Liver (tissue), 3 donors: ENCODE measurements at regions not wholly inside any gene's neighbourhood (a gene's known extent, or its start where the extent isn't known, plus 50 kb on each side); places are given as distances from the start of the nearest gene placed in this dataset.

Source experiments
- EGR1 ChIP-seq, 2 donors: IDR thresholded peaks; 2 replicates each; pipeline ENCODE4 v1.6.1; 2016 to 2018; ENCODE audit warnings: antibody characterized with exemption in 2 of 2, low read depth in 2 of 2
- GABPA ChIP-seq, 2 donors: IDR thresholded peaks in 1 of 2; conservative IDR thresholded peaks in 1 of 2; 2 replicates each; pipeline ENCODE4 v1.6.1; 2016; ENCODE audit warnings: antibody characterized with exemption in 2 of 2, mild to moderate bottlenecking in 1 of 2, moderate library complexity in 1 of 2
- RAD21 ChIP-seq, 2 donors: IDR thresholded peaks; 2 replicates each; pipeline ENCODE4 v1.6.1; 2016; ENCODE audit warnings: antibody characterized with exemption in 2 of 2, mild to moderate bottlenecking in 2 of 2
- TAF1 ChIP-seq: conservative IDR thresholded peaks from 2 replicates; pipeline ENCODE4 v1.6.1; 2016; ENCODE audit warnings: antibody characterized with exemption, mild to moderate bottlenecking
- YY1 ChIP-seq: IDR thresholded peaks from 2 replicates; pipeline ENCODE4 v1.6.1; 2016; ENCODE audit warnings: antibody characterized with exemption, mild to moderate bottlenecking
- ZBTB33 ChIP-seq: IDR thresholded peaks from 2 replicates; pipeline ENCODE4 v1.6.1; 2016; ENCODE audit warnings: antibody characterized with exemption
- TF ChIP-seq, protein P1 (sequence below): fragments of 150-350 bp; IDR thresholded peaks from 2 replicates; pipeline ENCODE4 v1.5.1; 2017; ENCODE audit warnings: improper control_type of control experiment, low read depth, low read length; ENCODE audit not compliant: missing input control
- TF ChIP-seq, protein P2 (sequence below): IDR thresholded peaks from 2 replicates; pipeline ENCODE4 v1.6.1; 2016; ENCODE audit warnings: antibody characterized with exemption, mild to moderate bottlenecking
- TF ChIP-seq, protein P3 (sequence below): IDR thresholded peaks from 2 replicates; pipeline ENCODE4 v1.6.1; 2016; ENCODE audit warnings: antibody characterized with exemption
- donor health status: healthy.
- donor health status: healthy.

DNA sequence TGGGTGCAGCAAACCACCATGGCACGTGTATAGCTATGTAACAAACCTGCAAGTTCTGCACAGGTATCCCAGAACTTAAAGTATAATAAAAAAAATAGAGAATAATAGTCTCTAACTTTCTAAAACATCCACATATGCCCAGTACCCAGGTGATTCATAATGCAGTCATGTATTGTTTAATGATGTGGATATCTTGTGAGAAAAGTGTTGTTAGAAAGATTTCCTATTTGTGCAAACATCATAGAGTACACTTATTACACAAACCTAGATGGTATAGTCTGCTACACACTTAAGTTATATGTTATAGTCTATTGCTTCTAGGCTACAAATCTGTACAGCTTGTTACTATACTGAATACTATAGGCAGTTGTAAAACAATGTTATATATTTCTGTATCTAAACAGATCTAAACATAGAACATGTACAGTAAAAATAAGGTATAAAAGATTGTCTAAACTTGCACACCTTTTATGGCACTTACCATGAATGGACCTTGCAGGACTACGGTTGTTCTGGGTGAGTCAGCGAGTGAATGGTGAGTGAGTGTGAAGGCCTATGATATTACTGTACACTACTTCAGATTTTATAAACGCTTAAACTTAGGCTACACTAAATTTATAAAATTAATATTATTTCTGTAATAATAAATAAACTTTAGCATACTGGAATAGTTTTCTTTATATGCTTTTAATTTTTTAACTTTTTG lies 232.2 kb upstream of the SLIT2 start:
- TF ChIP-seq, protein P1, sequence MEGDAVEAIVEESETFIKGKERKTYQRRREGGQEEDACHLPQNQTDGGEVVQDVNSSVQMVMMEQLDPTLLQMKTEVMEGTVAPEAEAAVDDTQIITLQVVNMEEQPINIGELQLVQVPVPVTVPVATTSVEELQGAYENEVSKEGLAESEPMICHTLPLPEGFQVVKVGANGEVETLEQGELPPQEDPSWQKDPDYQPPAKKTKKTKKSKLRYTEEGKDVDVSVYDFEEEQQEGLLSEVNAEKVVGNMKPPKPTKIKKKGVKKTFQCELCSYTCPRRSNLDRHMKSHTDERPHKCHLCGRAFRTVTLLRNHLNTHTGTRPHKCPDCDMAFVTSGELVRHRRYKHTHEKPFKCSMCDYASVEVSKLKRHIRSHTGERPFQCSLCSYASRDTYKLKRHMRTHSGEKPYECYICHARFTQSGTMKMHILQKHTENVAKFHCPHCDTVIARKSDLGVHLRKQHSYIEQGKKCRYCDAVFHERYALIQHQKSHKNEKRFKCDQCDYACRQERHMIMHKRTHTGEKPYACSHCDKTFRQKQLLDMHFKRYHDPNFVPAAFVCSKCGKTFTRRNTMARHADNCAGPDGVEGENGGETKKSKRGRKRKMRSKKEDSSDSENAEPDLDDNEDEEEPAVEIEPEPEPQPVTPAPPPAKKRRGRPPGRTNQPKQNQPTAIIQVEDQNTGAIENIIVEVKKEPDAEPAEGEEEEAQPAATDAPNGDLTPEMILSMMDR = no peak
- TF ChIP-seq, protein P2, sequence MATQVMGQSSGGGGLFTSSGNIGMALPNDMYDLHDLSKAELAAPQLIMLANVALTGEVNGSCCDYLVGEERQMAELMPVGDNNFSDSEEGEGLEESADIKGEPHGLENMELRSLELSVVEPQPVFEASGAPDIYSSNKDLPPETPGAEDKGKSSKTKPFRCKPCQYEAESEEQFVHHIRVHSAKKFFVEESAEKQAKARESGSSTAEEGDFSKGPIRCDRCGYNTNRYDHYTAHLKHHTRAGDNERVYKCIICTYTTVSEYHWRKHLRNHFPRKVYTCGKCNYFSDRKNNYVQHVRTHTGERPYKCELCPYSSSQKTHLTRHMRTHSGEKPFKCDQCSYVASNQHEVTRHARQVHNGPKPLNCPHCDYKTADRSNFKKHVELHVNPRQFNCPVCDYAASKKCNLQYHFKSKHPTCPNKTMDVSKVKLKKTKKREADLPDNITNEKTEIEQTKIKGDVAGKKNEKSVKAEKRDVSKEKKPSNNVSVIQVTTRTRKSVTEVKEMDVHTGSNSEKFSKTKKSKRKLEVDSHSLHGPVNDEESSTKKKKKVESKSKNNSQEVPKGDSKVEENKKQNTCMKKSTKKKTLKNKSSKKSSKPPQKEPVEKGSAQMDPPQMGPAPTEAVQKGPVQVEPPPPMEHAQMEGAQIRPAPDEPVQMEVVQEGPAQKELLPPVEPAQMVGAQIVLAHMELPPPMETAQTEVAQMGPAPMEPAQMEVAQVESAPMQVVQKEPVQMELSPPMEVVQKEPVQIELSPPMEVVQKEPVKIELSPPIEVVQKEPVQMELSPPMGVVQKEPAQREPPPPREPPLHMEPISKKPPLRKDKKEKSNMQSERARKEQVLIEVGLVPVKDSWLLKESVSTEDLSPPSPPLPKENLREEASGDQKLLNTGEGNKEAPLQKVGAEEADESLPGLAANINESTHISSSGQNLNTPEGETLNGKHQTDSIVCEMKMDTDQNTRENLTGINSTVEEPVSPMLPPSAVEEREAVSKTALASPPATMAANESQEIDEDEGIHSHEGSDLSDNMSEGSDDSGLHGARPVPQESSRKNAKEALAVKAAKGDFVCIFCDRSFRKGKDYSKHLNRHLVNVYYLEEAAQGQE = no peak
- TF ChIP-seq RAD21 (IDR thresholded peaks at IDR 0.05) (no peak), EGR1 (IDR thresholded peaks at IDR 0.05; ENCODE audit: low read depth in 2 of 2) (no peak), ZBTB33 (no peak), YY1 (no peak), TAF1 (no peak), GABPA (IDR thresholded peaks at IDR 0.05 in 1 of 2, conservative IDR thresholded peaks at IDR 0.05 in 1 of 2) (no peak)
- TF ChIP-seq, protein P3, sequence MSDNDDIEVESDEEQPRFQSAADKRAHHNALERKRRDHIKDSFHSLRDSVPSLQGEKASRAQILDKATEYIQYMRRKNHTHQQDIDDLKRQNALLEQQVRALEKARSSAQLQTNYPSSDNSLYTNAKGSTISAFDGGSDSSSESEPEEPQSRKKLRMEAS = no peak
